ENCODE measurements at regions not wholly inside any gene's neighbourhood (a gene's known extent, or its start where the extent isn't known, plus 50 kb on each side); places are given as distances from the start of the nearest gene placed in this dataset.

GRCh38 chrX:122783918-122784317, 400.2 kb upstream of the GRIA3 start:
- no peak for DNase-seq (ENCODE audit: low read depth, low spot score)
- Mint-ChIP-seq H3K4me1 (no peaks in the 10 kb centered on the region), H3K9me3 (peaks cover 8% of the 10 kb centered on the region), H3K27me3 (ENCODE audit: low read depth) (no peaks in the 10 kb centered on the region), H3K36me3 (ENCODE audit: low read depth) (no peaks in the 10 kb centered on the region), H3K4me3 (no peak overlapping the region), H3K27ac (ENCODE audit: unreplicated experiment) (no peak overlapping the region)
- no peak for TF ChIP-seq CTCF (conservative IDR thresholded peaks at IDR 0.05)

GRCh38 chrX:122787231-122787630, 396.8 kb upstream of the GRIA3 start:
- no peak overlapping the region for H3K27ac Mint-ChIP-seq (ENCODE audit: unreplicated experiment)
- no peaks in the 10 kb centered on the region for H3K36me3 Mint-ChIP-seq (ENCODE audit: low read depth)
- peaks cover 5% of the 10 kb centered on the region for H3K9me3 Mint-ChIP-seq
- H3K4me1 Mint-ChIP-seq: peaks cover 5% of the 10 kb centered on the region
- DNase-seq (ENCODE audit: low read depth, low spot score): no peak
- TF ChIP-seq CTCF (conservative IDR thresholded peaks at IDR 0.05): no peak
- no peaks in the 10 kb centered on the region for H3K27me3 Mint-ChIP-seq (ENCODE audit: low read depth)
- no peak overlapping the region for H3K4me3 Mint-ChIP-seq

- Mint-ChIP-seq H3K4me3 (no peak overlapping the region), H3K9me3 (peaks cover 7% of the 10 kb centered on the region), H3K27me3 (ENCODE audit: low read depth) (no peaks in the 10 kb centered on the region), H3K27ac (ENCODE audit: unreplicated experiment) (no peak overlapping the region), H3K4me1 (peaks cover 5% of the 10 kb centered on the region), H3K36me3 (ENCODE audit: low read depth) (no peaks in the 10 kb centered on the region)
- TF ChIP-seq CTCF (conservative IDR thresholded peaks at IDR 0.05): no peak
- DNase-seq (ENCODE audit: low read depth, low spot score): no peak
These were observed 395.9 kb upstream of the GRIA3 start for GRCh38 chrX:122788216-122788615.

- H3K36me3 Mint-ChIP-seq (ENCODE audit: low read depth): no peaks in the 10 kb centered on the region
- peaks cover 7% of the 10 kb centered on the region for H3K9me3 Mint-ChIP-seq
- TF ChIP-seq CTCF (conservative IDR thresholded peaks at IDR 0.05): no peak
- no peak overlapping the region for H3K4me3 Mint-ChIP-seq
- peaks cover 5% of the 10 kb centered on the region for H3K4me1 Mint-ChIP-seq
- H3K27me3 Mint-ChIP-seq (ENCODE audit: low read depth): no peaks in the 10 kb centered on the region
- H3K27ac Mint-ChIP-seq (ENCODE audit: unreplicated experiment): no peak overlapping the region
- DNase-seq (ENCODE audit: low read depth, low spot score): no peak
These were observed 393.5 kb upstream of the GRIA3 start for GRCh38 chrX:122790376-122791095.

- TF ChIP-seq CTCF (conservative IDR thresholded peaks at IDR 0.05): no peak
- Mint-ChIP-seq H3K27ac (ENCODE audit: unreplicated experiment) (no peak overlapping the region), H3K9me3 (peaks cover 12% of the 10 kb centered on the region), H3K27me3 (ENCODE audit: low read depth) (no peaks in the 10 kb centered on the region), H3K36me3 (ENCODE audit: low read depth) (no peaks in the 10 kb centered on the region), H3K4me3 (no peak overlapping the region), H3K4me1 (no peaks in the 10 kb centered on the region)
- DNase-seq (ENCODE audit: low read depth, low spot score): no peak
These were observed 370.2 kb upstream of the GRIA3 start for GRCh38 chrX:122813876-122814275.

Data from neural crest cell (in vitro differentiated cells).